ENCODE measurements at regions not wholly inside any gene's neighbourhood (a gene's known extent, or its start where the extent isn't known, plus 50 kb on each side); places are given as distances from the start of the nearest gene placed in this dataset.

- TF ChIP-seq FOSL1 (IDR thresholded peaks at IDR 0.05; ENCODE audit: low read depth) (no peak), EZH2 (IDR thresholded peaks at IDR 0.05) (no peak), ELF1 (IDR thresholded peaks at IDR 0.05; ENCODE audit: borderline replicate concordance, low read depth) (no peak), REST (IDR thresholded peaks at IDR 0.05; ENCODE audit: low read depth) (no peak), SIN3A (IDR thresholded peaks at IDR 0.05; ENCODE audit: low read depth) (no peak), CEBPB (IDR thresholded peaks at IDR 0.05; ENCODE audit: low read depth) (no peak), ZBTB33 (IDR thresholded peaks at IDR 0.05; ENCODE audit: extremely low read depth, insufficient replicate concordance, low read length) (no peak), CBX3 (IDR thresholded peaks at IDR 0.05; ENCODE audit: low read depth) (no peak), ATF3 (IDR thresholded peaks at IDR 0.05) (no peak), RAD21 (IDR thresholded peaks at IDR 0.05; ENCODE audit: low read depth) (no peak), EGR1 (IDR thresholded peaks at IDR 0.05; ENCODE audit: low read depth) (no peak), CTCF (IDR thresholded peaks at IDR 0.05 in 2 of 3, conservative IDR thresholded peaks at IDR 0.05 in 1 of 3; ENCODE audit: borderline replicate concordance in 1 of 3, insufficient read depth in 1 of 3, low read depth in 2 of 3, low read length in 2 of 3) (no peak), POLR2AphosphoS5 (IDR thresholded peaks at IDR 0.05; ENCODE audit: low read depth, low read length) (no peak), POLR2A (IDR thresholded peaks at IDR 0.05; ENCODE audit: borderline replicate concordance, extremely low read depth, insufficient read depth, insufficient read length) (no peak), EZH2phosphoT487 (IDR thresholded peaks at IDR 0.05; ENCODE audit: borderline replicate concordance) (no peak), JUND (IDR thresholded peaks at IDR 0.05) (no peak), TCF7L2 (IDR thresholded peaks at IDR 0.05; ENCODE audit: borderline replicate concordance, extremely low read depth, insufficient read depth, insufficient read length) (no peak), SRF (IDR thresholded peaks at IDR 0.05; ENCODE audit: low read depth) (no peak)
- TF ChIP-seq, protein P1, sequence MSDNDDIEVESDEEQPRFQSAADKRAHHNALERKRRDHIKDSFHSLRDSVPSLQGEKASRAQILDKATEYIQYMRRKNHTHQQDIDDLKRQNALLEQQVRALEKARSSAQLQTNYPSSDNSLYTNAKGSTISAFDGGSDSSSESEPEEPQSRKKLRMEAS (IDR thresholded peaks at IDR 0.05): no peak
- Histone ChIP-seq H3K9ac (ENCODE audit: low read length) (no peak overlapping the region), H3K79me2 (ENCODE audit: insufficient read depth, low read length) (no peaks in the 10 kb centered on the region), H3K4me2 (ENCODE audit: low read length) (no peak overlapping the region), H3K4me1 (ENCODE audit: control insufficient read depth in 1 of 2, insufficient read depth in 2 of 2, low read length in 2 of 2) (no peaks in the 10 kb centered on the region), H3K9me2 (ENCODE audit: insufficient read depth) (no peaks in the 10 kb centered on the region), H3K4me3 (replicated peaks in 1 of 2; ENCODE audit: low read depth in 1 of 2, low read length in 2 of 2) (no peak overlapping the region), H2AFZ (ENCODE audit: low read depth, low read length, poor library complexity, severe bottlenecking) (no peak overlapping the region), H3K27ac (ENCODE audit: low read depth, low read length) (no peak overlapping the region), H3K27me3 (ENCODE audit: insufficient read depth, low read length) (no peaks in the 10 kb centered on the region), H3K36me3 (ENCODE audit: control insufficient read depth in 1 of 2, insufficient read depth in 2 of 2, low read length in 2 of 2) (no peaks in the 10 kb centered on the region), H4K20me1 (ENCODE audit: insufficient read depth) (no peaks in the 10 kb centered on the region), H3K9me3 (ENCODE audit: control insufficient read depth in 1 of 2, insufficient read depth in 1 of 2, low read depth in 1 of 2, low read length in 2 of 2) (no peaks in the 10 kb centered on the region)
- ChIA-PET CTCF (no interaction called here), RAD21 (ENCODE audit: low non-redundant PET in 1 of 2, low total read pairs in 2 of 2, uncharacterized antibody in 2 of 2, unreplicated experiment in 2 of 2) (no interaction called here), POLR2A (interaction anchor here (0.5 kb wide), 1 partner anchor 31 kb away, joined by 3 read pairs; no protein-coding TSS in a partner anchor)
- ATAC-seq (no peak), DNase-seq (ENCODE audit: low read depth, low spot score) (no peak)
- intact Hi-C loops (cut with micrococcal nuclease): no loop called here
- no TSS peak for BruUV-seq (replicated peaks)
These were observed 101.7 kb upstream of the IL6 start for GRCh38 chr7:22625251-22625650.

Measured in HCT116 (cell line).